ENCODE measurements at regions not wholly inside any gene's neighbourhood (a gene's known extent, or its start where the extent isn't known, plus 50 kb on each side); places are given as distances from the start of the nearest gene placed in this dataset.

DNA sequence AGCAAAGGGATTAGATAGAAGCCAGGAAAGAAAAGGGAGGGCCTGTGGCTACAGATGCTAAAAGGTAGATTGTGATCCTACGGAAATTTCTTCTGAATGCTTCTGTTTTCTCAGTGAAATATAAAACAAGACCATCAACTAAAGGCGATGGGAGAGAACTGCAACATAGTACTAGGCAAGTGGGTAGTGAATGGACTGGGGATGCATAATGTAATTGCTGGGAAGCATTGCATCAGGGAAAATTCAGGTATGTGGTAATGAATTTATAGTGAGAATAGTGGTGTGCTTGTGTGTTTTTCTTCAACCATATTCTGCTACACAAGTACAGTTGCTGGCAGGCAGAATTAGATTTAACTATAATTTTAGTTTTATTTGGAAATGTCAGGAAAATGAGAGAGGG lies 156.6 kb downstream of the OPN5 start:
- H3K9me3 ChIP-seq (ENCODE audit: low read depth) = no peaks in the 10 kb centered on the region
- H3K4me2 ChIP-seq = no peak overlapping the region
- H3K27ac ChIP-seq = no peak overlapping the region
- 92% methylated on average over 2 of the region's 2 CpGs for WGBS (ENCODE audit: low lambda C conversion rate, missing lambda C conversion rate)
- H4K20me1 ChIP-seq (ENCODE audit: insufficient read depth, poor library complexity, severe bottlenecking) = no peaks in the 10 kb centered on the region
- H3K9me2 ChIP-seq (replicated peaks; ENCODE audit: insufficient read depth) = no peaks in the 10 kb centered on the region
- H3K4me1 ChIP-seq (ENCODE audit: insufficient read depth) = no peaks in the 10 kb centered on the region
- no peaks in the 10 kb centered on the region for H3K36me3 ChIP-seq (replicated peaks; ENCODE audit: insufficient read depth, low read depth)
- no peak for DNase-seq (ENCODE audit: low spot score)
- no peak overlapping the region for H3K4me3 ChIP-seq
- no peak for TF ChIP-seq EZH2 (IDR thresholded peaks at IDR 0.05; ENCODE audit: borderline replicate concordance)
- TF ChIP-seq EZH2phosphoT487 (IDR thresholded peaks at IDR 0.05; ENCODE audit: low read depth, severe bottlenecking, unreplicated experiment) = no peak
- TF ChIP-seq, protein P1, sequence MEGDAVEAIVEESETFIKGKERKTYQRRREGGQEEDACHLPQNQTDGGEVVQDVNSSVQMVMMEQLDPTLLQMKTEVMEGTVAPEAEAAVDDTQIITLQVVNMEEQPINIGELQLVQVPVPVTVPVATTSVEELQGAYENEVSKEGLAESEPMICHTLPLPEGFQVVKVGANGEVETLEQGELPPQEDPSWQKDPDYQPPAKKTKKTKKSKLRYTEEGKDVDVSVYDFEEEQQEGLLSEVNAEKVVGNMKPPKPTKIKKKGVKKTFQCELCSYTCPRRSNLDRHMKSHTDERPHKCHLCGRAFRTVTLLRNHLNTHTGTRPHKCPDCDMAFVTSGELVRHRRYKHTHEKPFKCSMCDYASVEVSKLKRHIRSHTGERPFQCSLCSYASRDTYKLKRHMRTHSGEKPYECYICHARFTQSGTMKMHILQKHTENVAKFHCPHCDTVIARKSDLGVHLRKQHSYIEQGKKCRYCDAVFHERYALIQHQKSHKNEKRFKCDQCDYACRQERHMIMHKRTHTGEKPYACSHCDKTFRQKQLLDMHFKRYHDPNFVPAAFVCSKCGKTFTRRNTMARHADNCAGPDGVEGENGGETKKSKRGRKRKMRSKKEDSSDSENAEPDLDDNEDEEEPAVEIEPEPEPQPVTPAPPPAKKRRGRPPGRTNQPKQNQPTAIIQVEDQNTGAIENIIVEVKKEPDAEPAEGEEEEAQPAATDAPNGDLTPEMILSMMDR (IDR thresholded peaks at IDR 0.05; ENCODE audit: poor library complexity) = no peak
- no peaks in the 10 kb centered on the region for H3K79me2 ChIP-seq
- no peaks in the 10 kb centered on the region for H3K27me3 ChIP-seq
- no peak overlapping the region for H2AFZ ChIP-seq

GRCh38 chr6:47936820-47937219 lies 155.0 kb downstream of the OPN5 start:
- H4K20me1 ChIP-seq (ENCODE audit: insufficient read depth, poor library complexity, severe bottlenecking) = no peaks in the 10 kb centered on the region
- WGBS (ENCODE audit: low lambda C conversion rate, missing lambda C conversion rate) = 48% methylated on average over 2 of the region's 2 CpGs
- DNase-seq (ENCODE audit: low spot score) = no peak

DNA sequence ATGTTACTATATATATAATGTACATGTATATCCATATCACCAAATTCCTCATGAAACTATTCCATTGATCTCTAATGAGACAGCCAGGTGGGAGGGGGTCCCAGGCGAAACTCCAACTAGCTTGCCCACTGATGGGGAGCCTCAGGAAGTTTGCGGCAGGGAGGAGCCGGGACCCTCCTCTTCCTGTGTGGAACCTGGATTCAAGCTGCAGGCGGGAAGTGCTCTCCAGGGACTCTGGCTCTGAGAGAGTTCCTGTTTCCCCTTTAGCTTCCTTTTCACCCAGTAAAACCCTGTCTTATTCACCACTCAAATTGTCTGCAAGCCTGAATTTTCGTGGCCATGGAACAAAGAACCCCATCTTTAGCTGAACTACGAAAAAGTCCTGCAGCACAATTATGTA lies 152.2 kb downstream of the OPN5 start:
- no peaks in the 10 kb centered on the region for H4K20me1 ChIP-seq (ENCODE audit: insufficient read depth, poor library complexity, severe bottlenecking)
- H3K27me3 ChIP-seq = no peaks in the 10 kb centered on the region
- WGBS (ENCODE audit: low lambda C conversion rate, missing lambda C conversion rate) = 87% methylated on average over 6 of the region's 6 CpGs
- no peaks in the 10 kb centered on the region for H3K79me2 ChIP-seq
- H3K27ac ChIP-seq = no peak overlapping the region
- H2AFZ ChIP-seq = no peak overlapping the region
- no peak overlapping the region for H3K4me3 ChIP-seq
- H3K9me3 ChIP-seq (ENCODE audit: low read depth) = no peaks in the 10 kb centered on the region
- DNase-seq (ENCODE audit: low spot score) = no peak
- no peaks in the 10 kb centered on the region for H3K9me2 ChIP-seq (replicated peaks; ENCODE audit: insufficient read depth)
- no peaks in the 10 kb centered on the region for H3K4me1 ChIP-seq (ENCODE audit: insufficient read depth)
- TF ChIP-seq EZH2 (IDR thresholded peaks at IDR 0.05; ENCODE audit: borderline replicate concordance) = no peak
- no peak for TF ChIP-seq EZH2phosphoT487 (IDR thresholded peaks at IDR 0.05; ENCODE audit: low read depth, severe bottlenecking, unreplicated experiment)
- TF ChIP-seq, protein P1 (IDR thresholded peaks at IDR 0.05; ENCODE audit: poor library complexity) = no peak
- no peak overlapping the region for H3K4me2 ChIP-seq
- no peaks in the 10 kb centered on the region for H3K36me3 ChIP-seq (replicated peaks; ENCODE audit: insufficient read depth, low read depth)

More at GRCh38 chr6:47936820-47937219, 155.0 kb downstream of the OPN5 start:
- Histone ChIP-seq H3K27me3 (no peaks in the 10 kb centered on the region), H2AFZ (no peak overlapping the region), H3K9me3 (ENCODE audit: low read depth) (no peaks in the 10 kb centered on the region), H3K36me3 (replicated peaks; ENCODE audit: insufficient read depth, low read depth) (no peaks in the 10 kb centered on the region), H3K4me1 (ENCODE audit: insufficient read depth) (no peaks in the 10 kb centered on the region), H3K4me2 (no peak overlapping the region), H3K9me2 (replicated peaks; ENCODE audit: insufficient read depth) (no peaks in the 10 kb centered on the region), H3K27ac (no peak overlapping the region), H3K79me2 (no peaks in the 10 kb centered on the region), H3K4me3 (no peak overlapping the region)
- TF ChIP-seq EZH2phosphoT487 (IDR thresholded peaks at IDR 0.05; ENCODE audit: low read depth, severe bottlenecking, unreplicated experiment) = no peak
- TF ChIP-seq, protein P1 (IDR thresholded peaks at IDR 0.05; ENCODE audit: poor library complexity) = no peak

GRCh38 chr6:47932575-47932974 lies 150.7 kb downstream of the OPN5 start:
- Histone ChIP-seq H3K36me3 (replicated peaks; ENCODE audit: insufficient read depth, low read depth) (no peaks in the 10 kb centered on the region), H3K4me1 (ENCODE audit: insufficient read depth) (no peaks in the 10 kb centered on the region), H3K4me2 (no peak overlapping the region), H3K9me3 (ENCODE audit: low read depth) (no peaks in the 10 kb centered on the region), H3K79me2 (no peaks in the 10 kb centered on the region), H3K27ac (no peak overlapping the region), H3K4me3 (no peak overlapping the region), H3K27me3 (no peaks in the 10 kb centered on the region), H4K20me1 (ENCODE audit: insufficient read depth, poor library complexity, severe bottlenecking) (no peaks in the 10 kb centered on the region), H3K9me2 (replicated peaks; ENCODE audit: insufficient read depth) (no peaks in the 10 kb centered on the region), H2AFZ (no peak overlapping the region)
- TF ChIP-seq, protein P1 (IDR thresholded peaks at IDR 0.05; ENCODE audit: poor library complexity) = no peak
- no peak for TF ChIP-seq EZH2phosphoT487 (IDR thresholded peaks at IDR 0.05; ENCODE audit: low read depth, severe bottlenecking, unreplicated experiment)
- TF ChIP-seq EZH2 (IDR thresholded peaks at IDR 0.05; ENCODE audit: borderline replicate concordance) = no peak
- 95% methylated on average over 4 of the region's 4 CpGs for WGBS (ENCODE audit: low lambda C conversion rate, missing lambda C conversion rate)
- DNase-seq (ENCODE audit: low spot score) = no peak

Measured in hepatocyte (in vitro differentiated cells).